HPDE6-E6E7 (cell line): ENCODE measurements at regions not wholly inside any gene's neighbourhood (a gene's known extent, or its start where the extent isn't known, plus 50 kb on each side); places are given as distances from the start of the nearest gene placed in this dataset.

Experiments used
- DNase-seq: peaks from one replicate; pipeline ENCODE4 v3.0.0; 2011; ENCODE audit warnings: missing footprints; ENCODE audit errors: extremely low spot score

GRCh38 chr21:28789523-28789922, 203.2 kb downstream of the LTN1 start:
- DNase-seq, result no peak

DNA sequence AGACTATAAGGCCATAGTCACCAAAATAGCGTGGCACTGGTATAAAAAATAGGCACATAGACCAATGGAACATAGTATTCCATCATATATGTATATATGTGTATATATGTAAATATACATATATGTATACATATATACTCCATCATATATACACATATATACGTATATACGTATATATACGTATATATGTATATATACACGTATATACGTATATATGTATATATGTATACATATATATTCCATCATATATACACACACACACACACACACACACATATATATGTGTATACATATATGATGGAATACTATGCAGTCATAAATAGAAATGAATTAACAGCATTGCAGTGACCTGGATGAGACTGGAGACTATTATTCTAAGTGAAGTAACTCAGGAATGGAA, 204.6 kb downstream of the LTN1 start:
- DNase-seq, result no peak

- DNase-seq, result no peak
Observed at GRCh38 chr21:28783641-28784185, 209.0 kb downstream of the LTN1 start.

- DNase-seq, result peak; percentile 27
Observed at GRCh38 chr21:28781602-28782276, 210.9 kb downstream of the LTN1 start.

GRCh38 chr21:28779914-28780313, 212.8 kb downstream of the LTN1 start:
- no peak for DNase-seq

- no peak for DNase-seq
Observed at GRCh38 chr21:28776251-28776650, 216.4 kb downstream of the LTN1 start.

DNA sequence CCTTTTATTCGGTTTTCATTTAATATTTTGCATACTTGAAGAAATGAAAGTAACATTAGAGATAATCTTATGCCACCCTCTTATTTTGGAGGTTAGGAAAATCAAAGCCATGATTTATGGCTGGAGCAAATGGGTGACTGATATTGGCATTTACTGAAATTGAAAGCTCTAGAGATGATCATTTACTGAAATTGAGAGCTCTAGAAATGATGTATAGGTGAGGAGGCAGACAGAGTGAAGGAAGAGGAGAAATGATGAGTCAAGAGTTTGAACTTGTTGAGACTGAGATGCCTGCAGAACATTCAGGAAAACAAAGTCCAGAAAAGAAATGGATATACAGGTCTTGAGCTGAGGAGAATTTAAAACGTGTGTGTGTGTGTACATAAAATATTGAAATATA, 217.6 kb downstream of the LTN1 start:
- DNase-seq, result no peak

- DNase-seq, result no peak
Observed at GRCh38 chr21:28773036-28773435, 219.6 kb downstream of the LTN1 start.

DNA sequence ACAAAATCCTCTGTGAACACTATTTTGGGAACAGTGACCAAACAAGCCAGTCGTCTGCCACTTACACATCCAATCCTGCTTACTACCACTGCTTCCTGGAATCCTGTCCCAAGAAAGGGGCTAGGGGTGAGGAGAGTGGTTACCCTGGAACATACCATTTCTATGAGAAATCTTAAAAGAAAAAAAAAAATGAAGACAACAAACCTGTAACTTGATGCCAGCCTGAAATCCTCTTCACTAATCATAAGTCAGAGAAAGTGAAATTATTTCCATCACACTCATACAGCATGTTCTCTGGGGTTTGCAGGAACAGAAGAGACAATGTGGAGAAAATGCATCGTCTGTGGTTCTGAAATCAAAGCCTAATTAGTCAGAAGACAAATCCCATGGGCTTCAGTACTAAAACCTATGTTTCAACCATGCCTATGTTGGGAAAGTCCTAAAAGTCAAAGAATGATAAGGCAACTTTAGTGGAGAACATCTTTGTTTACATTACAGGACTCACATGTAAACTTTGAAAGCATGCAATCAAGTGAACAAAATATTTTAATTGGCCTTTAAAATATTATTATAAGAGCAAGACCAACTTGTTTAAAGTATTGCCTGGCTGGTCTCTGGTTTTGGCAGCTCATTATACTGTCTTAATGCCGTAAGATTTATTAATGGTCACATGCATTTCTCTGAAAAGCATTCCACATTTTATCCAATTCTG, 220.7 kb downstream of the LTN1 start:
- DNase-seq, result no peak

DNA sequence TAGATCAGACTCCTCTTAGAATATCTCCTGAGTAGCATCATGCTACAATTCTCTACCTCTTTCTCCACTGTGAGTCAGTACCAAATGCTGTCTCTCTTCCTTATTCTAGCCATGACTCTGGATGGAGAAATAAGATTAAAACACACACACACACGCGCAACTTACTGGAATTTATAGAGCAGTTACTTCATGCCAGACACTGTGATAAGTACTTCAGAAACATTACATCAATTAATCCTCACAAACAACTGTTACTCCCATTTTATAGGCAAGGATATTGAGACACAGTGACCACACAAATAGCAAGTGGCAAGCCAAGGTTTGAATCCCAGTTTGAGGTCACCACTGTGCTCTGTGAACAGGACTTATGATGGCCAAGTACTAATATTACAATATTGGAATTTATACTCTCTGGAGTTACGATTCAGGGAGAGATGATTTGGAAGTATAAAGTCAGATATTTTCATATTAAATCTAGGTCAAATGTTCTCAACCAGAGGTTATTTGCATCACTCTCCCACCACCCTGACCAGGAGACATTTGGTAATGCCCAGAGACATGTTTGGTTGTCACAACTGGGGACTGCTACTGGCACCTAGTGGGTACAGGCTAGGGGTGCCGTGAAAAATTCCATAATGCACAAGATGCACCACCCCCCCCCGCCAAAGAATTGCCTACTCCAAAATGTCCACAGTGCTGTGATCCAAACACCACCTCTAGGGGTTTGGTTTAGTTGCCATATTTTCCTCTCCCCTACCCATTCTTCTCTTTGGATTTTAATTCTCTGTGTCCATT, 221.6 kb downstream of the LTN1 start:
- no peak for DNase-seq

DNA sequence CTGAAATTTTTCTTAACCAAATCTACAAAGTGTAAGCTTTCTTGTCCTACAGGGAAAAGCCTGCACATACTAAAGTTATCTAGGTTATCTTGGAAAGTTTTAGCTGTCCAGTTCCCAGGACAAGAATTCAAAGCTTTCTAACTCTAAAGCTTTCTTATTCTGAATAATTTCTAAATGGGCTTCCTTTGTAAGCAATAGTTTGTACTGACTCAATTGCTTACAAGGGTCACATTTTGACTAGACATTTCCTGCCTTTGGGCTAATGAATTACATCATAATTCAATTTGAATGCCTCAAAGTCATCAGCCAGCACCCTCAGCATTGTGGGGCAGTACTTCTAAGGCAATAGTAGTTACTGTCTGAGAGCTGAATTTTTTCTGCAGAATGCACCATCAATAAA, 223.0 kb downstream of the LTN1 start:
- no peak for DNase-seq

- DNase-seq, result no peak
Observed at GRCh38 chr21:28768753-28769152, 223.9 kb downstream of the LTN1 start.

- DNase-seq, result no peak
Observed at GRCh38 chr21:28767523-28767922, 225.2 kb downstream of the LTN1 start.

- DNase-seq, result no peak
Observed at GRCh38 chr21:28763809-28764418, 228.8 kb downstream of the LTN1 start.

DNA sequence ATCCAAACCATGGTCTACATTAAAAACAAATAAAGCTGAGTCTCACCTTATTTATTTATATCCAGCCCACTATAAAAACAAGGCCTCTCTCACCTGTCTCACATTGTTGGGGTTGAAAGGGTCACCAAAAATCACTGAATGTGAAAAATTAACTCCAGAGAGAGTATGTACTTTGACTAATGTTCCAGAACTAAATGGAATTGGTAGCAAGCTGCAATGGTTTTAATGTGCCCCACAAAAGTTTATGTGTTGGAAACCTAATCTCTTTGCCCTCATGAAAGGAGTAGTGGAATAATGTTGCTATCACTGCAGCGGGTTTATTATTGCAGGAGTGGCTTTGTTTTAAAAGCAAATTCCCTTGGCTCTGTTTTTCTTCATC, 230.3 kb downstream of the LTN1 start:
- DNase-seq, result no peak

DNA sequence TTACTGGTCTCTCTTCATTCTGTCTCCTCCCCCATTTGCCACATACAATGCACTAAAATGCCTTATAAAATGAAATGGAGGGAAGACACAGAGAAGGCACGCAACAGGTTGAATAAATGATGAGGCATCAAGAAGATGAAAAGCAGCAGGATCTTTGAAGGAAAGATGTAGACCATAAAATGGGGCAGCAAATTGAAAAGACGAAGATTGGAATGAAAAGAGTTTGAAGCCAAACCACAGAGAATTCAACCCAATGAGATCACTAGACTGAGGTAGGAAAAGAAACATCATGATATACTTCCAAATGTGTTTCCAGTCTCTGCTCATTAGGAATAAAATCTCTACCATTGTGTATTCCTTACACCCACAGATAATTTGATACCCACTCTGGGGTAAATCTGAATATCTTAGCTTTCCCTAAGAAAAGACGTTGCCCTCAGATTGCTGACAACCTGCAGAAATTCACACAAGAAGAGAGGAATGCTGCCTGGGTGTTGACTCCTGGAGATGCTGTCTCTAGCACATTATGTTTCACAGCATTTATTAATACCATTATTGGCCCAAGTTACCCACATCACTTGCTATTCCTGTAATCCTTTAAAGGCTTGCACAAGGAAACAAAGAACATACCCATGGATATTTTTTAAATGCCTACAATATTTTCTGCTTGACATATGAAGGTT, 230.9 kb downstream of the LTN1 start:
- DNase-seq, result no peak

DNA sequence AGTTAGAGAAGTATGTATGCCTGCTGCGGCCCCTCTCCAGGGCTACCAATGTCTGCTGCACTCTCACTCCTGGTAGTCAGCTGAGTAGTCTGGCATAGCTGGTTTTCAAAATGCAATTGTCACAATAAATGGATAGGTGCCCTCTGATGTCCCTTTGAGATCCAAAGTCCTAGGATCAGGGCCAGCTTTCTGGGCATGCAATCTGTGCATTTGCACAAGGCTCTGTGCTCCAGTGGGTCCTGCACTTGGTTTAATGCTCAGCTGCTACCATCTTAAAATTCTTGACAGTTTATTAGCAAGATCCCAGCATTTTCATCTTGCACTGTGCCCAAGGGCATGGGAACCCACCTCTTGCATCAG, 233.8 kb downstream of the LTN1 start:
- DNase-seq, result no peak

GRCh38 chr21:28758042-28758882, 234.4 kb downstream of the LTN1 start:
- DNase-seq, result no peak

DNA sequence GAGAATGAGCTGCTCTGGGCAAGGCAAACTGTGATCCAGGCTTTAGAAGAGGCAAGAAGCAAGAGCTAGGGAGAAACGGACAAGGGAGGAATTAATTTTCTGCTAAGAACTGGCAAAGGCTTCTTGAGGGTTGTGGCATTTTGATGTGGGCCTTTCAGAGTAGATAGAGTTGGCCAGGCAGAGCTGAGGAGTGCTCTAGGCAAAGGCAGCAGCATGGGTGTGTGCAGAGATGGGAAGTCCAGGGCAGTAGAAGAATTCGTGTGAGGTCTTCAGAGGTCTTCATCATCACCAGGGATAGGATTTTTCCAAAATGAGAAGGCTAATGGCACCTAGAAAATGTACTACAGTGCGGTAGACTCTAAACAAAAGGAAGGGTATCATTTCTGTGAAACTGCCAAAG, 237.8 kb downstream of the LTN1 start:
- no peak for DNase-seq

DNA sequence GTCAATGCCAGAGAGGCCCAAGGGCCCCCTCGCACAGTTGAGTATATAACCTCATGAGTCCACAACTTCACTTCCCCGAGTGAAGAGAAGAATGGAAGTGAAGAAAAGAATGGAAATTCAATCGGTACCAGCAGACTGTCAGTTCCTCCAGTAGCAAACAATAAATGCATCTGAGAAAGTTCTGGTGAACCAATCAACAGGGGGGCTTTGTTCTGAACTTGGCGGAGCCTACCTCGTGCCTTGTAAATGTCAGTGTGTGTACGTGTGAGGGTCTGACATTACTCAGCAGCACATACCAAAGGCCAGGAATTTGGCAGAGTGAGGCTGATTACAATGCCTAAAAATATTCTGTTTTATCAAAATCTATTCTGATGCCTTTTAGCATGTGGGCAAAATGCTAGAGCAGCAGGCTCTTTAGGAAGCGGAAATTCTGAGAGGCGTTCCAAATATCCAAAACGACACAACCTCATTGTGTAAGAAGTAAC, 238.5 kb downstream of the LTN1 start:
- no peak for DNase-seq

GRCh38 chr21:28752131-28752530, 240.5 kb downstream of the LTN1 start:
- no peak for DNase-seq
